OCI-LY7 (cell line): ENCODE measurements at regions not wholly inside any gene's neighbourhood (a gene's known extent, or its start where the extent isn't known, plus 50 kb on each side); places are given as distances from the start of the nearest gene placed in this dataset.

Experiments used
- CTCF ChIP-seq: fragments of 200-600 bp; sonication (generic); conservative IDR thresholded peaks from 2 replicates; pipeline ENCODE4 v1.5.1; 2014; ENCODE audit warnings: mild to moderate bottlenecking, antibody characterized with exemption, low read length, moderate library complexity, mixed read lengths
- EZH2phosphoT487 ChIP-seq: fragments of 200-600 bp; sonication (generic); IDR thresholded peaks from 2 replicates; pipeline ENCODE4 v1.6.1; 2018; ENCODE audit warnings: low read depth, borderline replicate concordance, mild to moderate bottlenecking, mixed run types, antibody characterized with exemption, low read length, moderate library complexity, mixed read lengths

GRCh38 chr17:14522795-14523387 lies 222.0 kb downstream of the HS3ST3B1 start:
- TF ChIP-seq CTCF = no peak
- no peak for TF ChIP-seq EZH2phosphoT487
